Stomach (tissue), 4 donors: ENCODE measurements at regions not wholly inside any gene's neighbourhood (a gene's known extent, or its start where the extent isn't known, plus 50 kb on each side); places are given as distances from the start of the nearest gene placed in this dataset.

Experiments used
- CTCF ChIP-seq, 7 experiments: fragments of 450-650 bp in 4 of 7; fragments of 200-600 bp in 3 of 7; sonication (generic) in 3 of 7; IDR thresholded peaks; one replicate each; pipeline ENCODE4 v1.5.1; 2016 to 2019; ENCODE audit warnings: antibody characterized with exemption in 7 of 7, control low read depth in 2 of 7, mild to moderate bottlenecking in 1 of 7
- EP300 ChIP-seq: sonication (generic); formaldehyde crosslinking; IDR thresholded peaks from one replicate; pipeline ENCODE4 v1.6.1; 2017; ENCODE audit warnings: antibody characterized with exemption
- POLR2A ChIP-seq, 4 donors: fragments of 450-650 bp; IDR thresholded peaks; one replicate each; pipeline ENCODE4 v1.6.1; 2016; ENCODE audit warnings: antibody characterized with exemption in 4 of 4, control low read depth in 2 of 4, mild to moderate bottlenecking in 1 of 4, moderate library complexity in 1 of 4
- POLR2AphosphoS5 ChIP-seq, 3 donors: sonication (generic); formaldehyde crosslinking; IDR thresholded peaks; one replicate each; pipeline ENCODE4 v1.6.1; 2016; ENCODE audit warnings: antibody characterized with exemption in 3 of 3

DNA sequence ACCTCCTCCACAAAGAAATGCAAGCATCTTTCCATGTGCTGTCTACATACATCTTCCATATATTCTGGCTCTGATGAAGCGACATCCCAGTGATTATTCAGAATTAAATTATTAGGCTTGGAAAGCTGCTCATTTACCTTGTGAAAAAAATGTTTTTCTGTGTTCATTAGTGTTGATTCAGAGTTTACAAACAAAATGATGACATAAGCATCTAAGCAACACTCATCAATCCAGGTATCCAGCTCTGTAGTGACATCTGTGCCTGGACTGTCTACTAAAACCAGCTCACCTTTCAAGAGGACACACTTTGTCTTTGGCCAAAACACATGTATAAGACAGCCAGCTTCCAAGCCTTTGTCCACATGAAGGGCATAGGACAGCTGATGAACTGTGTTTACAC, 51.1 kb upstream of the SPATA31C2 start:
- no peak for TF ChIP-seq CTCF (IDR thresholded peaks at IDR 0.05)
- no peak for TF ChIP-seq EP300
- no peak for TF ChIP-seq POLR2AphosphoS5 (IDR thresholded peaks at IDR 0.05)
- no peak for TF ChIP-seq POLR2A (IDR thresholded peaks at IDR 0.05)
